ENCODE measurements at regions not wholly inside any gene's neighbourhood (a gene's known extent, or its start where the extent isn't known, plus 50 kb on each side); places are given as distances from the start of the nearest gene placed in this dataset.
A peak's percentile ranks its signal among the peaks of the same experiment; 100 is the strongest.

DNA sequence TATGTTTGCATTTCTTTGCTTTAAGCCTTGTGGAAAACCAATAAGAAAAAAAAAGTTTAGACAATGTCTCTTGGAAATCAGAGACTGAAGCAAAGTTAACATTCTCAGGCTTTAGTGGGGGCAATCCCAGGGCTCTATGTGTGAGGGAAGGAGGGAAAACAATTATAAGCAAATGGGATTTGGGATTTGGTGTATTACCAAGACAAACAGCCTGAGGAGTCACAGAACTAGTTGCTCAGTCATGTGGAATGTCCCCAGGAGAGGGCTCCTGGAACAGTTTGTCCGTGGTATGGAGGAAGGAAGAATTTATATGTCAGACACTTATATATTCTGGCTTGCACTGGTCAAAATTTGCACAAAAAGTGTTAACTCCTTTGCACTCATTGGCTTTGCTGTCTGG, 562.9 kb upstream of the TPK1 start:
- no peak overlapping the region for H2AFZ ChIP-seq (ENCODE audit: low read depth, low read length)
- H3K36me3 ChIP-seq (replicated peaks; ENCODE audit: low read depth, low read length), result no peaks in the 10 kb centered on the region
- H3K4me3 ChIP-seq (ENCODE audit: low read length), result no peak overlapping the region
- H3K9me3 ChIP-seq (ENCODE audit: insufficient read depth, low read length), result peaks cover 9% of the 10 kb centered on the region; the same call in 1 of the 2 replicates
- no peaks in the 10 kb centered on the region for H3K27me3 ChIP-seq (ENCODE audit: low read depth, low read length)
- H3K4me2 ChIP-seq (ENCODE audit: low read length), result no peak overlapping the region
- no peaks in the 10 kb centered on the region for H4K20me1 ChIP-seq (ENCODE audit: insufficient read depth, low read length)
- H3K79me2 ChIP-seq (ENCODE audit: low read length), result no peaks in the 10 kb centered on the region
- H3K4me1 ChIP-seq (ENCODE audit: low read length), result peaks cover 6% of the 10 kb centered on the region; the same call in 1 of the 2 replicates
- no peak overlapping the region for H3K9ac ChIP-seq (ENCODE audit: low read length)
- no peak for TF ChIP-seq EZH2phosphoT487 (IDR thresholded peaks at IDR 0.05; ENCODE audit: low read depth)
- TF ChIP-seq, protein P1, sequence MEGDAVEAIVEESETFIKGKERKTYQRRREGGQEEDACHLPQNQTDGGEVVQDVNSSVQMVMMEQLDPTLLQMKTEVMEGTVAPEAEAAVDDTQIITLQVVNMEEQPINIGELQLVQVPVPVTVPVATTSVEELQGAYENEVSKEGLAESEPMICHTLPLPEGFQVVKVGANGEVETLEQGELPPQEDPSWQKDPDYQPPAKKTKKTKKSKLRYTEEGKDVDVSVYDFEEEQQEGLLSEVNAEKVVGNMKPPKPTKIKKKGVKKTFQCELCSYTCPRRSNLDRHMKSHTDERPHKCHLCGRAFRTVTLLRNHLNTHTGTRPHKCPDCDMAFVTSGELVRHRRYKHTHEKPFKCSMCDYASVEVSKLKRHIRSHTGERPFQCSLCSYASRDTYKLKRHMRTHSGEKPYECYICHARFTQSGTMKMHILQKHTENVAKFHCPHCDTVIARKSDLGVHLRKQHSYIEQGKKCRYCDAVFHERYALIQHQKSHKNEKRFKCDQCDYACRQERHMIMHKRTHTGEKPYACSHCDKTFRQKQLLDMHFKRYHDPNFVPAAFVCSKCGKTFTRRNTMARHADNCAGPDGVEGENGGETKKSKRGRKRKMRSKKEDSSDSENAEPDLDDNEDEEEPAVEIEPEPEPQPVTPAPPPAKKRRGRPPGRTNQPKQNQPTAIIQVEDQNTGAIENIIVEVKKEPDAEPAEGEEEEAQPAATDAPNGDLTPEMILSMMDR (IDR thresholded peaks at IDR 0.05; ENCODE audit: low read depth, low read length), result no peak
- no peak overlapping the region for H3K27ac ChIP-seq (ENCODE audit: low read length)

DNA sequence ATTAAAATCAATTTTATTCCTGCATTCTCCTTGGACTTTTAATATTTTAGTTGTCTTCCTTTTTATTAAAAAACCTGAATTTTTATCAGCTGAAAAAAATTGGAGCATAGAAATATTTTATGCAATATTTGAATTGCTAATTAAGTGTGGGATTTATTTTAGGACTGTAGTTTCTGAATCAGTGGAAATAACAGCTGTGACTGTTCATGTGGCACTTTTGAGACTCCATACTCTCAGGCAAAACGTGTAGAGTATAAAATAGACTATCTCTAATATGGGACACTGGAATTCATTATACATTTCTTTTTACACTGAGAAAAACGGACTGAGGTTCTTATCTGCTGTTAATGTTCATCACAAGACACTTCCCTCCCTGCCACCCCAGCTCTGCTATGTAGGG, 558.3 kb upstream of the TPK1 start:
- 0 out of 2 replicates have a peak overlapping the region, but pooled peaks have one; percentile 2 for H3K4me2 ChIP-seq (ENCODE audit: low read length)
- H3K79me2 ChIP-seq (ENCODE audit: low read length), result no peaks in the 10 kb centered on the region
- H2AFZ ChIP-seq (ENCODE audit: low read depth, low read length), result no peak overlapping the region
- H3K4me1 ChIP-seq (ENCODE audit: low read length), result peaks cover 6% of the 10 kb centered on the region; the same call in 1 of the 2 replicates
- TF ChIP-seq, protein P1 (IDR thresholded peaks at IDR 0.05; ENCODE audit: low read depth, low read length), result no peak
- no peak for TF ChIP-seq EZH2phosphoT487 (IDR thresholded peaks at IDR 0.05; ENCODE audit: low read depth)
- H4K20me1 ChIP-seq (ENCODE audit: insufficient read depth, low read length), result no peaks in the 10 kb centered on the region
- no peak overlapping the region for H3K4me3 ChIP-seq (ENCODE audit: low read length)
- H3K27ac ChIP-seq (ENCODE audit: low read length), result no peak overlapping the region
- no peaks in the 10 kb centered on the region for H3K36me3 ChIP-seq (replicated peaks; ENCODE audit: low read depth, low read length)
- peaks cover 9% of the 10 kb centered on the region; the same call in 1 of the 2 replicates for H3K9me3 ChIP-seq (ENCODE audit: insufficient read depth, low read length)
- no peaks in the 10 kb centered on the region for H3K27me3 ChIP-seq (ENCODE audit: low read depth, low read length)
- no peak overlapping the region for H3K9ac ChIP-seq (ENCODE audit: low read length)

DNA sequence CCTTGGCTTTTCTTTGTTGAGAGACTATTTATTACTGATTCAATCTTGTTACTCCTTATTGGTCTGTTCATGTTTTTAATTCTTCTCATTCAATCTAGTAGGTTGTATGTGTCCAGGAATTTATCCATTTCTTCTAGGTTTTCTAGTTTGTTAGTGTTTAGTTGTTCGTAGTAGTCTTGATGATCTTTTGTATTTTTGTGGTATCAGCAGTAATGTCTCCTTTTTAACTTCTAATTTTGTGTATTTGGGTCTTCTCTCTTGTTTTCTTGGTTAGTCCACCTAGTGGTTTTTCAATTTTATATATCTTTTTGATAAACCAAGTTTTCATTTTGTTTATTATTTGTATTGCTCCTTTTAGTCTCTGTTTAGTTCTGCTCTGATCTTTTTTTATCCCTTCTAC, 546.9 kb upstream of the TPK1 start:
- Histone ChIP-seq H3K4me2 (ENCODE audit: low read length) (no peak overlapping the region), H3K27ac (ENCODE audit: low read length) (no peak overlapping the region), H3K27me3 (ENCODE audit: low read depth, low read length) (no peaks in the 10 kb centered on the region), H3K9ac (ENCODE audit: low read length) (no peak overlapping the region), H3K4me1 (ENCODE audit: low read length) (peaks cover 19% of the 10 kb centered on the region), H3K36me3 (replicated peaks; ENCODE audit: low read depth, low read length) (no peaks in the 10 kb centered on the region), H4K20me1 (ENCODE audit: insufficient read depth, low read length) (no peaks in the 10 kb centered on the region), H3K4me3 (ENCODE audit: low read length) (no peak overlapping the region), H3K9me3 (ENCODE audit: insufficient read depth, low read length) (0 out of 2 replicates have a peak, but pooled peaks cover 4% of the 10 kb centered on the region), H3K79me2 (ENCODE audit: low read length) (no peaks in the 10 kb centered on the region), H2AFZ (ENCODE audit: low read depth, low read length) (no peak overlapping the region)
- TF ChIP-seq EZH2phosphoT487 (IDR thresholded peaks at IDR 0.05; ENCODE audit: low read depth), result no peak
- TF ChIP-seq, protein P1 (IDR thresholded peaks at IDR 0.05; ENCODE audit: low read depth, low read length), result no peak

DNA sequence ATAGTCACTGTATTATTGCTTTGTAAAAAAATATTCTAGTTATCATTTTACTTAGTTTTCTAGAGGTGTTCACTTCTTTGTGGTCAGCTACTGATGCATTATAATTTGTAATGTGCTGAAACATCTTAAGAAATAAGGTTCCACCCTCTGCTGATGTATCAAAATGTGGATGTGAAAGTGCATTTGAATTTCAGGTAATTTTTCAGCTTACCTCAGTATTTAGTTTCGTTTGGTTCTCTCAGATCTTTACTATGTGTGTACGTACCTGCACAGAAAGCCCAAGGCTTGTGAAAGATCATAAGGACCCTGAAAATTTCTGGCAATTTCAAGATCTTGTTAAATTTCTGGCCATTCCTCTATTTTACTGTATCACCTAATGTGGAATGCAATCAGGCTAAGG, 542.3 kb upstream of the TPK1 start:
- Histone ChIP-seq H3K4me2 (ENCODE audit: low read length) (peak overlapping the region; percentile 55), H3K36me3 (replicated peaks; ENCODE audit: low read depth, low read length) (no peaks in the 10 kb centered on the region), H3K27me3 (ENCODE audit: low read depth, low read length) (no peaks in the 10 kb centered on the region), H4K20me1 (ENCODE audit: insufficient read depth, low read length) (no peaks in the 10 kb centered on the region), H3K4me1 (ENCODE audit: low read length) (peaks cover 26% of the 10 kb centered on the region), H3K9me3 (ENCODE audit: insufficient read depth, low read length) (no peaks in the 10 kb centered on the region), H3K4me3 (ENCODE audit: low read length) (peak overlapping the region; percentile 17), H3K27ac (ENCODE audit: low read length) (no peak overlapping the region), H2AFZ (ENCODE audit: low read depth, low read length) (no peak overlapping the region), H3K9ac (ENCODE audit: low read length) (no peak overlapping the region), H3K79me2 (ENCODE audit: low read length) (no peaks in the 10 kb centered on the region)
- TF ChIP-seq, protein P1 (IDR thresholded peaks at IDR 0.05; ENCODE audit: low read depth, low read length), result no peak
- no peak for TF ChIP-seq EZH2phosphoT487 (IDR thresholded peaks at IDR 0.05; ENCODE audit: low read depth)
